Left lung (tissue), 4 donors: ENCODE measurements at regions not wholly inside any gene's neighbourhood (a gene's known extent, or its start where the extent isn't known, plus 50 kb on each side); places are given as distances from the start of the nearest gene placed in this dataset.

Experiments used
- ATAC-seq: fragments of 200-7000 bp; cut with Tn5 transposase; one replicate; pipeline ENCODE4 v1.9.1; 2020; ENCODE audit warnings: moderate library complexity
- DNase-seq, 4 donors: peaks; one replicate each; pipeline ENCODE4 v3.0.0-alpha.2; 2013 to 2020
- H3K27ac ChIP-seq, 2 donors: fragments of 200-600 bp; sonication (generic) in 1 of 2; one replicate each; pipeline versions ENCODE4 v1.5.0 to v1.8.0; 2020 to 2021
- H3K27me3 ChIP-seq, 2 donors: fragments of 200-600 bp; sonication (generic) in 1 of 2; one replicate each; pipeline versions ENCODE4 v1.5.0 to v1.8.0; 2020 to 2021
- H3K36me3 ChIP-seq, 2 donors: fragments of 200-600 bp; sonication (generic) in 1 of 2; one replicate each; pipeline versions ENCODE4 v1.5.0 to v1.8.0; 2020 to 2021
- H3K4me1 ChIP-seq, 2 donors: fragments of 200-600 bp; one replicate each; pipeline ENCODE4 v1.8.0; 2021
- H3K4me3 ChIP-seq, 2 donors: fragments of 200-600 bp; sonication (generic) in 1 of 2; one replicate each; pipeline versions ENCODE4 v1.5.0 to v1.8.0; 2020 to 2021; ENCODE audit warnings: mild to moderate bottlenecking in 1 of 2
- H3K9me3 ChIP-seq, 2 donors: fragments of 200-600 bp; sonication (generic) in 1 of 2; one replicate each; pipeline versions ENCODE4 v1.5.0 to v1.8.0; 2020 to 2021
- CTCF ChIP-seq, 2 donors: fragments of 200-600 bp; sonication (generic) in 1 of 2; IDR thresholded peaks; one replicate each; pipeline versions ENCODE4 v1.5.0 to v1.8.0; 2021; ENCODE audit warnings: antibody characterized with exemption in 2 of 2
- intact Hi-C, 2 donors: fragments of 100-400 bp; cut with DNase I; formaldehyde crosslinking; loops; one replicate each; pipeline versions ENCODE4 v1.11.2 to v1.14.2; 2022
- donor health status: DM: no; HTN: yes; CAD: no.
- donor health status: DM: no; HTN: no; CAD: no.

- no peaks in the 10 kb centered on the region for H3K36me3 ChIP-seq
- peaks cover 5 to 13% of the 10 kb centered on the region in 2 donors for H3K4me1 ChIP-seq
- intact Hi-C loops = no loop called here
- DNase-seq (no peak), ATAC-seq (no peak)
- H3K27ac ChIP-seq = no peak overlapping the region
- no peaks in the 10 kb centered on the region for H3K27me3 ChIP-seq
- H3K4me3 ChIP-seq = no peak overlapping the region
- H3K9me3 ChIP-seq = peaks cover 6 to 9% of the 10 kb centered on the region in 2 donors
- no peak for TF ChIP-seq CTCF (IDR thresholded peaks at IDR 0.05)
These were observed 1090.3 kb upstream of the CITED2 start for GRCh38 chr6:140464720-140465119.

DNA sequence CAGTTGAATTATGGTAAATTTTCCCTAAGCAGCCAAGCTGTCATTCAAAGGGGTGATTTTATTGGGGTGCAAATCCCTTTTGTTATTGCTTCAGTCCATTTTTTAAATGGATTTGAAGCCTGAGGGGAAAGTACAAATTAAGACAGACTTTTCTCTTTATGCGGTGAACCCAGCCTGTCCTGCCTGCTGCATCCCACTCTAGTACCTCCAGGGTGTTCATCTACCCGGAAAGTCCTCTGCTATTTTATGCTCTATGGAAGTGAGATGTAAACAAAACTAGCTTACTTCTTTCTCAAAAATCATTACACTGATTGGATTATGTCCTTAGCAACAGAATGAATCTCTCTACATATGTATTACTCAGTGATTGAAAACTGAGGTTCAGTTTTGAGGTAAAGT, 1088.9 kb upstream of the CITED2 start:
- no peaks in the 10 kb centered on the region for H3K27me3 ChIP-seq
- H3K27ac ChIP-seq = peak overlapping the region; percentile 21 to 73
- intact Hi-C loops = no loop called here
- TF ChIP-seq CTCF (IDR thresholded peaks at IDR 0.05) = no peak
- H3K4me3 ChIP-seq = no peak overlapping the region
- DNase-seq (no peak), ATAC-seq (peak; percentile 17)
- H3K9me3 ChIP-seq = peaks cover 6 to 9% of the 10 kb centered on the region in 2 donors
- H3K36me3 ChIP-seq = no peaks in the 10 kb centered on the region
- peaks cover 5 to 13% of the 10 kb centered on the region in 2 donors for H3K4me1 ChIP-seq

- Histone ChIP-seq H3K9me3 (peaks cover 0 to 4% of the 10 kb centered on the region in 2 donors), H3K4me1 (peaks cover 5 to 13% of the 10 kb centered on the region in 2 donors), H3K27me3 (no peaks in the 10 kb centered on the region), H3K27ac (peak overlapping the region in 1 of 2 donors; percentile 73), H3K4me3 (no peak overlapping the region), H3K36me3 (no peaks in the 10 kb centered on the region)
- intact Hi-C loops = no loop called here
- ATAC-seq = peak; percentile 92
- peak in 2 of 4 donors; percentile 23 to 55 for DNase-seq
- no peak for TF ChIP-seq CTCF (IDR thresholded peaks at IDR 0.05)
These were observed 1088.2 kb upstream of the CITED2 start for GRCh38 chr6:140462453-140463311.

- no peak for ATAC-seq
These were observed 1087.6 kb upstream of the CITED2 start for GRCh38 chr6:140462076-140462452.

More at GRCh38 chr6:140462076-140462452, 1087.6 kb upstream of the CITED2 start:
- H3K4me1 ChIP-seq = peaks cover 5 to 13% of the 10 kb centered on the region in 2 donors
- no peaks in the 10 kb centered on the region for H3K36me3 ChIP-seq
- no peak for DNase-seq
- intact Hi-C loops = no loop called here
- no peaks in the 10 kb centered on the region for H3K9me3 ChIP-seq
- peak overlapping the region in 1 of 2 donors; percentile 73 for H3K27ac ChIP-seq
- TF ChIP-seq CTCF (IDR thresholded peaks at IDR 0.05) = no peak
- no peaks in the 10 kb centered on the region for H3K27me3 ChIP-seq
- H3K4me3 ChIP-seq = no peak overlapping the region
